H9 (cell line): ENCODE measurements at regions not wholly inside any gene's neighbourhood (a gene's known extent, or its start where the extent isn't known, plus 50 kb on each side); places are given as distances from the start of the nearest gene placed in this dataset.

Source experiments
- DNase-seq: peaks from one replicate; pipeline ENCODE4 v3.0.0-alpha.2; 2017
- H2AFZ ChIP-seq: one replicate; pipeline ENCODE4 v1.6.1; 2013; ENCODE audit warnings: mild to moderate bottlenecking, low read length, control low read depth, moderate library complexity
- H2AK5ac ChIP-seq: 2 replicates; pipeline ENCODE4 v1.6.1; 2013; ENCODE audit warnings: low read length, control low read depth, mixed read lengths; ENCODE audit not compliant: insufficient read length
- H2BK120ac ChIP-seq: one replicate; pipeline ENCODE4 v1.6.1; 2013; ENCODE audit warnings: low read depth, mild to moderate bottlenecking, low read length, control low read depth, inconsistent platforms; ENCODE audit not compliant: poor library complexity, severe bottlenecking
- H2BK12ac ChIP-seq: 2 replicates; pipeline ENCODE4 v1.6.1; 2013; ENCODE audit warnings: low read length, control low read depth, mixed read lengths, low read depth; ENCODE audit not compliant: insufficient read length
- H2BK15ac ChIP-seq: 2 replicates; pipeline ENCODE4 v1.6.1; 2013; ENCODE audit warnings: low read depth, low read length, control low read depth
- H2BK20ac ChIP-seq: one replicate; pipeline ENCODE4 v1.6.1; 2013; ENCODE audit warnings: low read depth, mild to moderate bottlenecking, low read length, control low read depth, inconsistent platforms; ENCODE audit not compliant: poor library complexity, severe bottlenecking
- H2BK5ac ChIP-seq: 2 replicates; pipeline ENCODE4 v1.6.1; 2013; ENCODE audit warnings: low read length, control low read depth, mixed read lengths; ENCODE audit not compliant: insufficient read length
- H3K14ac ChIP-seq: 2 replicates; pipeline ENCODE4 v1.6.1; 2013; ENCODE audit warnings: low read length, control low read depth; ENCODE audit not compliant: insufficient read depth
- H3K18ac ChIP-seq: 2 replicates; pipeline ENCODE4 v1.6.1; 2013; ENCODE audit warnings: low read depth, mild to moderate bottlenecking, mixed read lengths, low read length, control low read depth; ENCODE audit not compliant: insufficient read length
- H3K23ac ChIP-seq: 2 replicates; pipeline ENCODE4 v1.6.1; 2013; ENCODE audit warnings: low read length, control low read depth, mixed read lengths, low read depth; ENCODE audit not compliant: insufficient read length
- H3K23me2 ChIP-seq: 2 replicates; pipeline ENCODE4 v1.6.1; 2013; ENCODE audit warnings: low read depth, mild to moderate bottlenecking, mixed read lengths, low read length, control low read depth; ENCODE audit not compliant: insufficient read length, poor library complexity, severe bottlenecking
- H3K27ac ChIP-seq: 2 replicates; pipeline ENCODE4 v1.5.1; 2013; ENCODE audit warnings: low read length, control low read depth, mixed read lengths, low read depth; ENCODE audit not compliant: insufficient read length
- H3K27me3 ChIP-seq: 2 replicates; pipeline ENCODE4 v1.6.1; 2013; ENCODE audit warnings: low read length, control low read depth, inconsistent platforms; ENCODE audit not compliant: insufficient read depth
- H3K4ac ChIP-seq: 2 replicates; pipeline ENCODE4 v1.6.1; 2013; ENCODE audit warnings: low read depth, mild to moderate bottlenecking, control low read depth, inconsistent platforms, low read length, moderate library complexity
- H3K4me1 ChIP-seq: 2 replicates; pipeline ENCODE4 v1.6.1; 2013; ENCODE audit warnings: low read length, control low read depth, inconsistent platforms; ENCODE audit not compliant: insufficient read depth
- H3K4me2 ChIP-seq: 2 replicates; pipeline ENCODE4 v1.6.1; 2013; ENCODE audit warnings: low read length, control low read depth, mixed read lengths; ENCODE audit not compliant: insufficient read length, insufficient read depth
- H3K56ac ChIP-seq: 2 replicates; pipeline ENCODE4 v1.6.1; 2013; ENCODE audit warnings: low read depth, mild to moderate bottlenecking, mixed read lengths, low read length, control low read depth; ENCODE audit not compliant: insufficient read length
- H3K79me1 ChIP-seq: 2 replicates; pipeline ENCODE4 v1.6.1; 2013; ENCODE audit warnings: low read depth, mild to moderate bottlenecking, moderate library complexity, low read length, control low read depth, inconsistent platforms; ENCODE audit not compliant: insufficient read depth, poor library complexity, severe bottlenecking
- H3K79me2 ChIP-seq: 2 replicates; pipeline ENCODE4 v1.6.1; 2013; ENCODE audit warnings: low read length, control low read depth, inconsistent platforms; ENCODE audit not compliant: insufficient read depth
- H3K9ac ChIP-seq: 2 replicates; pipeline ENCODE4 v1.6.1; 2013; ENCODE audit warnings: low read length, control low read depth, mixed read lengths; ENCODE audit not compliant: insufficient read length; ENCODE audit errors: extremely low read depth
- H3K9me3 ChIP-seq: one replicate; pipeline ENCODE4 v1.6.1; 2013; ENCODE audit warnings: low read depth, low read length, inconsistent platforms; ENCODE audit not compliant: control insufficient read depth
- H3T11ph ChIP-seq: one replicate; pipeline ENCODE4 v1.6.1; 2013; ENCODE audit warnings: mild to moderate bottlenecking, low read length, control low read depth, inconsistent platforms
- H4K20me1 ChIP-seq: one replicate; pipeline ENCODE4 v1.6.1; 2013; ENCODE audit not compliant: control insufficient read depth, insufficient read length, insufficient read depth
- H4K5ac ChIP-seq: 2 replicates; pipeline ENCODE4 v1.6.1; 2013; ENCODE audit warnings: low read depth, mild to moderate bottlenecking, mixed read lengths, low read length, control low read depth; ENCODE audit not compliant: insufficient read length
- H4K8ac ChIP-seq: replicated peaks from 2 replicates; pipeline ENCODE4 v1.6.1; 2013; ENCODE audit warnings: low read length, control low read depth, mixed read lengths, low read depth; ENCODE audit not compliant: insufficient read length
- H4K91ac ChIP-seq: 2 replicates; pipeline ENCODE4 v1.6.1; 2013; ENCODE audit warnings: low read depth, mild to moderate bottlenecking, moderate library complexity, mixed read lengths, low read length, control low read depth; ENCODE audit not compliant: insufficient read length
- H3K27ac Mint-ChIP-seq, 3 experiments: 2 replicates in 2 of 3; 3 replicates in 1 of 3; pipeline ENCODE4 v1.8.0; 2020 to 2021; ENCODE audit warnings: mixed read lengths in 3 of 3, mild to moderate bottlenecking in 1 of 3, moderate library complexity in 1 of 3
- H3K27me3 Mint-ChIP-seq: 2 replicates; pipeline ENCODE4 v1.8.0; 2021; ENCODE audit warnings: low read depth, mild to moderate bottlenecking, moderate library complexity, mixed read lengths
- H3K36me3 Mint-ChIP-seq, 3 experiments: 2 replicates in 2 of 3; 3 replicates in 1 of 3; pipeline ENCODE4 v1.8.0; 2020 to 2021; ENCODE audit warnings: low read depth in 3 of 3, mixed read lengths in 3 of 3; ENCODE audit not compliant: insufficient read depth in 1 of 3
- H3K4me1 Mint-ChIP-seq, 2 experiments: 2 replicates each; pipeline ENCODE4 v1.8.0; 2020; ENCODE audit warnings: mixed read lengths in 2 of 2
- H3K4me3 Mint-ChIP-seq, 2 experiments: 2 replicates in 1 of 2; 3 replicates in 1 of 2; pipeline ENCODE4 v1.8.0; 2020 to 2021; ENCODE audit warnings: mild to moderate bottlenecking in 2 of 2, mixed read lengths in 2 of 2, moderate library complexity in 1 of 2
- H3K9me3 Mint-ChIP-seq, 2 experiments: 2 replicates in 1 of 2; 3 replicates in 1 of 2; pipeline ENCODE4 v1.8.0; 2020; ENCODE audit warnings: mild to moderate bottlenecking in 2 of 2, mixed read lengths in 2 of 2, moderate library complexity in 1 of 2
- WGBS: extraction: QIAGEN DNeasy Blood & Tissue Kit; methylation state at CpG from one replicate; pipeline ENCODE4 v1.1.7; 2013; ENCODE audit warnings: missing lambda C conversion rate, low lambda C conversion rate, mixed read lengths; ENCODE audit not compliant: insufficient read length; ENCODE audit errors: extremely low coverage; 5-methylcytosine and 5-hydroxymethylcytosine counted together
- TF ChIP-seq, protein P1 (sequence below): fragments of 200-600 bp; sonication (generic); conservative IDR thresholded peaks from 3 replicates; pipeline ENCODE4 v1.8.0; 2021; ENCODE audit warnings: antibody characterized with exemption, mild to moderate bottlenecking

DNA sequence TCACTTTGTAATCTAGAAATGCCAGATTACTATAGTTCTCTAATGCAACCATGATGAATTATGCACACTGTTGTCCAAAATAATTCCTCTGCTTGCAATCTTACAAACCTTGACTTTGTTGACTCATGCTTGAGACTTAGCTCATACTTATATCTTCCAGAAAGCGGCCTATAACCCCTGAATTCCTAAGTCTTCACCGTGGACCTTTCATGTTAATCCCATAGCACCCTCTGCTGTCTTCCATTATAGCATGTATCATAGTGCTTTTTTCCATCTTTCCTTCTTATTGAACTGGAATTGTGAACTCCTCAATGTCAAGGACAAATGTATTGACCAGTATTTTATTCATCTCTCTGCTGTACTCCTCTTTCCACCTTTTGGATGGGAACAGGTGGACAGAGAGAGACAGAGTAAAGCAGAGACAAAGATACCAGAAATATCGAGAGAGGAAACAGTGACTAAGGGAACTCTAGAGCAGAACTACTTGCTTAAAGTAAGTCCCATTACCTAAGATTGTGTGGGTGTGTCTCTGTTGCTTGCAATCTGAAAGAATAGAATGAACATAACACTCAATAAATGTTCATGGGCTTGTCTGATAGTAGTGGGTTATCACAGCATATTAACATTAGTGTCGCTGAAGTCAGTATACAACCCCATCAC lies 110.0 kb downstream of the LURAP1L start:
- no peak overlapping the region for H2AFZ ChIP-seq

More for the DNA sequence above, 110.0 kb downstream of the LURAP1L start:
- Histone ChIP-seq H4K20me1 (no peaks in the 10 kb centered on the region), H3K23ac (no peak overlapping the region), H2BK120ac (no peak overlapping the region), H2BK20ac (no peak overlapping the region), H3K14ac (no peak overlapping the region), H3K27me3 (no peaks in the 10 kb centered on the region), H3K4me2 (no peak overlapping the region), H3K79me2 (no peaks in the 10 kb centered on the region), H3K23me2 (no peaks in the 10 kb centered on the region), H3K27ac (no peak overlapping the region), H3K9ac (no peak overlapping the region), H3K79me1 (no peaks in the 10 kb centered on the region), H3K9me3 (no peaks in the 10 kb centered on the region), H2BK15ac (no peak overlapping the region), H2BK12ac (no peak overlapping the region), H3K18ac (no peak overlapping the region), H2BK5ac (no peak overlapping the region), H3K4me1 (no peaks in the 10 kb centered on the region), H4K8ac (no peak overlapping the region), H3K4ac (no peak overlapping the region), H4K91ac (no peak overlapping the region), H2AK5ac (no peak overlapping the region), H3K56ac (no peak overlapping the region), H4K5ac (no peak overlapping the region), H3T11ph (no peak overlapping the region)
- Mint-ChIP-seq H3K4me3 (no peak overlapping the region), H3K4me1 (peaks cover 2% of the 10 kb centered on the region in 2 experiments; a peak in 2 of 4 replicates), H3K9me3 (no peaks in the 10 kb centered on the region), H3K36me3 (no peaks in the 10 kb centered on the region; a peak in 1 of 7 replicates), H3K27me3 (no peaks in the 10 kb centered on the region), H3K27ac (no peak overlapping the region; a peak in 1 of 7 replicates)
- DNase-seq: no peak
- TF ChIP-seq, protein P1, sequence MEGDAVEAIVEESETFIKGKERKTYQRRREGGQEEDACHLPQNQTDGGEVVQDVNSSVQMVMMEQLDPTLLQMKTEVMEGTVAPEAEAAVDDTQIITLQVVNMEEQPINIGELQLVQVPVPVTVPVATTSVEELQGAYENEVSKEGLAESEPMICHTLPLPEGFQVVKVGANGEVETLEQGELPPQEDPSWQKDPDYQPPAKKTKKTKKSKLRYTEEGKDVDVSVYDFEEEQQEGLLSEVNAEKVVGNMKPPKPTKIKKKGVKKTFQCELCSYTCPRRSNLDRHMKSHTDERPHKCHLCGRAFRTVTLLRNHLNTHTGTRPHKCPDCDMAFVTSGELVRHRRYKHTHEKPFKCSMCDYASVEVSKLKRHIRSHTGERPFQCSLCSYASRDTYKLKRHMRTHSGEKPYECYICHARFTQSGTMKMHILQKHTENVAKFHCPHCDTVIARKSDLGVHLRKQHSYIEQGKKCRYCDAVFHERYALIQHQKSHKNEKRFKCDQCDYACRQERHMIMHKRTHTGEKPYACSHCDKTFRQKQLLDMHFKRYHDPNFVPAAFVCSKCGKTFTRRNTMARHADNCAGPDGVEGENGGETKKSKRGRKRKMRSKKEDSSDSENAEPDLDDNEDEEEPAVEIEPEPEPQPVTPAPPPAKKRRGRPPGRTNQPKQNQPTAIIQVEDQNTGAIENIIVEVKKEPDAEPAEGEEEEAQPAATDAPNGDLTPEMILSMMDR: peak; percentile 47
- no CpG with 5 or more reads among the region's 4 CpGs for WGBS
